Cardiac fibroblast (primary cell): ENCODE measurements at regions not wholly inside any gene's neighbourhood (a gene's known extent, or its start where the extent isn't known, plus 50 kb on each side); places are given as distances from the start of the nearest gene placed in this dataset.

Source experiments
- DNase-seq, 2 donors: peaks; one replicate each; pipeline versions ENCODE4 v3.0.0 to v3.0.0-alpha.2; 2010; ENCODE audit warnings: low read depth in 2 of 2
- H3K4me3 ChIP-seq, 2 donors: replicated peaks in 1 of 2; 1 replicate in 1 of 2; 2 replicates in 1 of 2; pipeline ENCODE4 v1.5.1; 2011; ENCODE audit warnings: low read depth in 2 of 2, low read length in 2 of 2, mild to moderate bottlenecking in 2 of 2, moderate library complexity in 1 of 2
- CTCF ChIP-seq: IDR thresholded peaks from one replicate; pipeline ENCODE4 v1.5.1; 2011; ENCODE audit warnings: low read depth, mild to moderate bottlenecking, low read length, inconsistent platforms

DNA sequence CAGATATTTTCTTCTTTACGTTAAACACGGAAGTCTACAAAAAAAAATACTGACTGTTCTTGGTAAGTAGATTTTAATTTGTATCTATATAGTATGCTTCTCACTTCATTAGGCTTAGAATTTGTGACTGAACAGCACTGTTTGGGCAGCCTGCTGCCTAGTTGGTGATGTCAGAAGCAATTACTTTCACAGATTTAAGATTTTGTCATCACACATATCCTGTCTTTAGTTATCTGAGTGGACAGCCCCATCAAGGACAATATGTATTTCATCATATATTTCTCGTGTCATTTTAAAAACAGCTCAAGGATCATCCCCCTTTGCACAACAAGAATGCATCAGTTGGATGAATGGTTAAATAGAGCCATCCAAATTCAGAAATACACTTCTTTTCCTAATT lies 338.4 kb upstream of the CITED2 start:
- no peak overlapping the region for H3K4me3 ChIP-seq
- DNase-seq: no peak
- TF ChIP-seq CTCF: no peak

DNA sequence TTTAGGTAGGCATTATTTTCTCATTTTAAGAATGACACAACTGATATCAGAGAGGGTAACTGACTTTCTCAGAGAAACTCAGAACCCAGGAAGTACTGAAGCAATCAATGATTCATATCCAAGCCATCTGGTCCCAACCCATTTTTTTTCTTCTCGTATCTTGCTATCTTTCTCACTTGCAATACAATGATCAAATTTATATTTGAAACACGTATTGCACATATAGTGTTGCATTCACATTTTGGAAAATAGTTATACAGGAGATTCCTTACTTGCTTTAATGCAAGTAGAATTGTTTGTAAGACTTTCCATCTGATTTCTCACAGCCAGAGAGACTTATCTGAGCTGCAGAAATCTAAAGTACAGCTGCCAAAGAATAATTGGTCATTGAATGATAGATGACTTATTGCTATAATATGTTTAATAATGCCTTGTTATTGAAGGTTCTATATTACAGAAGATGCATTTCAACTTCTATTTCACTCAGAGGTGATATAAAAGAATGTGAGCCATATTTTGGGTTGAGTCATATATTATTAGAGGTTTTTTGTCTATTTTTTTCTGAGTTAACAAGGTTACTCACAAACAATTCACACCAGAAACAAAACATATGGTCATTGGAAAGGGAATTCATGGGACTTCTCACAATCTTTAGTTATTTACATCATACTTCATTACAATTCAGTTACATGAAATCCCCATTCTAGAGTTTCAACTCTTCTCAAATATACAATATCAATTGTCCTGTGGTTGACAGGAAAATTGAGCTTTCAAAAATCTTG lies 337.5 kb upstream of the CITED2 start:
- no peak overlapping the region for H3K4me3 ChIP-seq
- no peak for TF ChIP-seq CTCF
- DNase-seq: peak; percentile 36 to 77

DNA sequence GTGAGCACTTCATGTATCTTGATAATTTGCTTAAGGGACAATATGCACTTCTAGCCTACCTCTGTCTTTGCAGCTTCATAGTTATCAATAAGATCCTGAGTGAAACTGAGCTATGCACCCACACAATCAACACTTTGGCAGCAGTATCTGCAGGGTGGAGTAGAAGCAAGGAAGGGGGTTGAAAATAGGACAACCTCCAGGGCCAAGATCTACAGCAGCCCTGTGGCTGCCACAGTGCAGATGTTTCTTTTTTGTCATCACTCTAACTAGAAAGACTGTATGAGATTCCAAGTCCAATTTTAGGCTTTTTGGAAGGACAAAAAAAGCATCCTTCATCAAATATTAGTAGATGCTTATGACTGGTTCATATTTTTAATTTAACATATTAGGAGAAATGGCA lies 336.1 kb upstream of the CITED2 start:
- DNase-seq: peak in 1 of 2 donors; percentile 25
- TF ChIP-seq CTCF: no peak
- H3K4me3 ChIP-seq: no peak overlapping the region

DNA sequence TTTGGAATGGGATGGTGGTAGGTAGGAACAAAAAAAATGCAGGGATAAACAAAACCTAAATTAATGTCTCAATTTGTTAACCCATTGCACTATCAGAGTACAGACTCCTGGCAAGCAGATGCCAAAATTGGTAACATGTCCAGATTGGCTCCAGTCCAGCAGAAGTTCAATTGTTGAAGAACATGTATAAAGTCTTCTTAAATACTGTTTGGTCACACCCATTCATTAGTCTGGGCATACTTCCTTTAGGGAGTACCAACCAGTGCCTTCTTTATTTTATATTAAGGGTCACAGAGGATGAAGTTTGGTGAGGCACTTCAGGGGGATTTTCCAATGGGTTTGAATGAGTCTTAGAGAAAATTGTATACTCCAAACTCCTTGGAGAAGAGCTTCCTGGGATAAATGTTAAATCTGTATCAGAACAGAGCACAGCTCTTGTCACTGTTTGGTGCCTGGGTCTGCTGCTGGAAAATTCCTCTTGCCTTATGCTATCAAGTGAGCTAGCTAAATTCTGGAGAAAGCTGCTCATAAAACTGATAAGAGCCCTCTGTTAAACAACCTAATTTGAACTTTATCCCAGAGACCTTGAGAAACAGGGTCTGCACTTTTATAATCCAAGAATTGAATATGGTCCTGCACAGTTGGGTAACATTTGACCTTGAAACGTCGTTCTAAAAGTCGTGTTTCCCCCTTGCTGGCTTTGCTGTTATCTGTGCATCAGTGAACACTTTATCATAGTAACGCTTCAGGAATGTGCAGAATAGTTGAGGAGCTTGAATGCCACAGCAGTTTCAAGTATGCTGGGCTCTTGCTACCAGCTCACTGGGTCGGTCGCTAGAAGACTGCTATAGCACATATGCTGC lies 334.1 kb upstream of the CITED2 start:
- peak; percentile 81 to 89 for DNase-seq
- no peak for TF ChIP-seq CTCF
- no peak overlapping the region for H3K4me3 ChIP-seq

- no peak for TF ChIP-seq CTCF
- H3K4me3 ChIP-seq: no peak overlapping the region
- no peak for DNase-seq
Measured at GRCh38 chr6:139706912-139707311, 332.5 kb upstream of the CITED2 start.

DNA sequence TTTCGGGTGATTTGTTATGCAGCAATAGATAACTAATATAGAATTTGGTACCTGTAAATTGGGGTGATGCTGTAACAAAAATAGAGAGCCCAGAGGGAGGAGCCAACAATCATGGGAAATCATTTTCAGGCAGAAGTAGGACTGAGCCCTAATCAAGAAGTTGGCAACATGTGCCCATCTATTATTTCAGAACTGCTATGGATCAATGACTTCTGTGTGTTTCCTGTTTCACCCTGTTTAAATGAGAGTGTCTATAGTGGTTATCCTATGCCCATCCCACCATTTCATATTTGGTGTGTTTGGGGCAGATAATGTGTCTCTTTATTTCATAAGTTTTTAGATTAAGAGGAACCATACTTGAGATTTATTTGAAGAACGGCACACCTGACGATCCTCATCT lies 330.8 kb upstream of the CITED2 start:
- DNase-seq: no peak
- no peak for TF ChIP-seq CTCF
- H3K4me3 ChIP-seq: no peak overlapping the region
